ENCODE measurements at regions not wholly inside any gene's neighbourhood (a gene's known extent, or its start where the extent isn't known, plus 50 kb on each side); places are given as distances from the start of the nearest gene placed in this dataset.
"Not testable (repeated sequence)": the region's sequence is repeated elsewhere in the genome, so short reads cannot be mapped to it uniquely, and the experiment has no call there.

- intact Hi-C loops (cut with micrococcal nuclease), result no loop called here
Measured at GRCh38 chr13:34356686-34357434, 538.9 kb downstream of the RFC3 start.

GRCh38 chr13:34357435-34358232 is 539.7 kb downstream of the RFC3 start:
- intact Hi-C loops (cut with micrococcal nuclease), result no loop called here

- intact Hi-C loops (cut with micrococcal nuclease), result no loop called here
Measured at GRCh38 chr13:34358811-34359513, 541.0 kb downstream of the RFC3 start.

GRCh38 chr13:34360702-34361101 is 542.8 kb downstream of the RFC3 start:
- intact Hi-C loops (cut with micrococcal nuclease), result no loop called here

GRCh38 chr13:34361560-34361959 is 543.6 kb downstream of the RFC3 start:
- intact Hi-C loops (cut with micrococcal nuclease), result no loop called here

- intact Hi-C loops (cut with micrococcal nuclease), result no loop called here
Measured at GRCh38 chr13:34363266-34363665, 545.3 kb downstream of the RFC3 start.

GRCh38 chr13:34364633-34365032 is 546.7 kb downstream of the RFC3 start:
- intact Hi-C loops (cut with micrococcal nuclease), result no loop called here

- intact Hi-C loops (cut with micrococcal nuclease), result no loop called here
Measured at GRCh38 chr13:34369931-34370330, 552.0 kb downstream of the RFC3 start.

GRCh38 chr13:34371108-34371507 is 553.2 kb downstream of the RFC3 start:
- intact Hi-C loops (cut with micrococcal nuclease), result no loop called here

GRCh38 chr13:34371645-34372395 is 553.9 kb downstream of the RFC3 start:
- intact Hi-C loops (cut with micrococcal nuclease), result no loop called here

- intact Hi-C loops (cut with micrococcal nuclease), result no loop called here
Measured at GRCh38 chr13:34372581-34372980, 554.6 kb downstream of the RFC3 start.

- intact Hi-C loops (cut with micrococcal nuclease), result no loop called here
Measured at GRCh38 chr13:34376483-34376882, 558.5 kb downstream of the RFC3 start.

GRCh38 chr13:34381228-34381627 is 560.8 kb upstream of the NBEA start:
- intact Hi-C loops (cut with micrococcal nuclease), result no loop called here

GRCh38 chr13:34383728-34384127 is 558.3 kb upstream of the NBEA start:
- intact Hi-C loops (cut with micrococcal nuclease), result no loop called here

- intact Hi-C loops (cut with micrococcal nuclease), result not testable (repeated sequence)
Measured at GRCh38 chr13:34386229-34386628, 555.8 kb upstream of the NBEA start.

- intact Hi-C loops (cut with micrococcal nuclease), result no loop called here
Measured at GRCh38 chr13:34391076-34391475, 551.0 kb upstream of the NBEA start.

GRCh38 chr13:34401696-34402095 is 540.4 kb upstream of the NBEA start:
- intact Hi-C loops (cut with micrococcal nuclease), result no loop called here

- intact Hi-C loops (cut with micrococcal nuclease), result no loop called here
Measured at GRCh38 chr13:34405410-34406181, 536.5 kb upstream of the NBEA start.

- intact Hi-C loops (cut with micrococcal nuclease), result no loop called here
Measured at GRCh38 chr13:34408640-34409039, 533.4 kb upstream of the NBEA start.

GRCh38 chr13:34409496-34410182 is 532.4 kb upstream of the NBEA start:
- intact Hi-C loops (cut with micrococcal nuclease), result no loop called here

Data from T-helper 1 cell treated with Interleukin-12 subunit alpha and Interleukin-12 subunit beta and Interleukin-4 antibody, amounts not matched to agents 30 ng/mL and 1 ng/mL, for 36 hours (primary cell).